ENCODE measurements at regions not wholly inside any gene's neighbourhood (a gene's known extent, or its start where the extent isn't known, plus 50 kb on each side); places are given as distances from the start of the nearest gene placed in this dataset.
"Not testable (repeated sequence)": the region's sequence is repeated elsewhere in the genome, so short reads cannot be mapped to it uniquely, and the experiment has no call there.

GRCh38 chr3:40649346-40649745 lies 124.6 kb downstream of the ZNF621 start:
- DNase-seq, result no peak

- DNase-seq, result no peak
These were observed 127.3 kb downstream of the ZNF621 start for GRCh38 chr3:40652072-40652471.

GRCh38 chr3:40653001-40653400 lies 128.2 kb downstream of the ZNF621 start:
- no peak for DNase-seq

GRCh38 chr3:40653878-40654277 lies 129.1 kb downstream of the ZNF621 start:
- no peak for DNase-seq

GRCh38 chr3:40655551-40655950 lies 130.8 kb downstream of the ZNF621 start:
- no peak for DNase-seq

- no peak for DNase-seq
These were observed 132.9 kb downstream of the ZNF621 start for GRCh38 chr3:40657623-40658022.

- DNase-seq, result no peak
These were observed 133.5 kb downstream of the ZNF621 start for GRCh38 chr3:40658305-40658704.

- DNase-seq, result no peak
These were observed 135.8 kb downstream of the ZNF621 start for GRCh38 chr3:40660554-40660953.

GRCh38 chr3:40661284-40661683 lies 136.5 kb downstream of the ZNF621 start:
- no peak for DNase-seq

GRCh38 chr3:40663280-40663679 lies 138.5 kb downstream of the ZNF621 start:
- no peak for DNase-seq

GRCh38 chr3:40669176-40669575 lies 144.4 kb downstream of the ZNF621 start:
- DNase-seq, result no peak

- DNase-seq, result no peak
These were observed 148.1 kb downstream of the ZNF621 start for GRCh38 chr3:40672861-40673260.

- DNase-seq, result no peak
These were observed 152.6 kb downstream of the ZNF621 start for GRCh38 chr3:40677321-40677720.

GRCh38 chr3:40677749-40678148 lies 153.0 kb downstream of the ZNF621 start:
- no peak for DNase-seq

- no peak for DNase-seq
These were observed 154.5 kb downstream of the ZNF621 start for GRCh38 chr3:40679290-40679689.

GRCh38 chr3:40680685-40681657 lies 156.2 kb downstream of the ZNF621 start:
- no peak for DNase-seq

- DNase-seq, result peak; percentile 5
These were observed 156.9 kb downstream of the ZNF621 start for GRCh38 chr3:40681658-40682055.

- DNase-seq, result no peak
These were observed 165.1 kb downstream of the ZNF621 start for GRCh38 chr3:40689837-40690236.

- no peak for DNase-seq
These were observed 166.1 kb downstream of the ZNF621 start for GRCh38 chr3:40690749-40691451.

- no peak for DNase-seq
These were observed 166.7 kb downstream of the ZNF621 start for GRCh38 chr3:40691452-40691861.

- no peak for DNase-seq
These were observed 171.1 kb downstream of the ZNF621 start for GRCh38 chr3:40695848-40696247.

- not testable (repeated sequence) for DNase-seq
These were observed 173.9 kb downstream of the ZNF621 start for GRCh38 chr3:40698611-40699010.

- DNase-seq, result no peak
These were observed 176.3 kb downstream of the ZNF621 start for GRCh38 chr3:40701016-40701588.

GRCh38 chr3:40704224-40704623 lies 179.5 kb downstream of the ZNF621 start:
- DNase-seq, result no peak
